H1 (cell line): ENCODE measurements at regions not wholly inside any gene's neighbourhood (a gene's known extent, or its start where the extent isn't known, plus 50 kb on each side); places are given as distances from the start of the nearest gene placed in this dataset.

Experiments
- CTCF ChIA-PET: fragments of 300-600 bp; sonication (Branson Sonifier 250); formaldehyde crosslinking; loops from one replicate; lab custom pipeline; 2021; ENCODE audit not compliant: partially characterized antibody; lab: Charles Lee
- POLR2A ChIA-PET: fragments of 300-600 bp; sonication (Branson Sonifier 250); formaldehyde crosslinking; loops from one replicate; lab custom pipeline; 2021; ENCODE audit warnings: inconsistent platforms; ENCODE audit not compliant: partially characterized antibody; lab: Charles Lee
- DNase-seq, 2 experiments: peaks; one replicate each; pipeline versions ENCODE4 v3.0.0 to v3.0.0-alpha.2; 2010 to 2022; ENCODE audit warnings: low spot score in 2 of 2, low read depth in 1 of 2, mixed read lengths in 1 of 2
- FAIRE-seq: peaks from 2 replicates; lab custom pipeline; 2011; peaks lifted over from hg19 to GRCh38; lab: Jason Lieb, UNC
- H2AFZ ChIP-seq: 2 replicates; pipeline ENCODE4 v1.8.1; 2012; ENCODE audit warnings: low read length, inconsistent platforms
- H2AK5ac ChIP-seq: 2 replicates; pipeline ENCODE4 v1.6.1; 2013; ENCODE audit warnings: low read depth, low read length
- H2BK120ac ChIP-seq: replicated peaks from 2 replicates; pipeline ENCODE3; 2013; ENCODE audit warnings: low read depth, low read length, inconsistent platforms
- H2BK12ac ChIP-seq: 2 replicates; pipeline ENCODE4 v1.6.1; 2013; ENCODE audit warnings: low read depth, low read length
- H2BK15ac ChIP-seq: 2 replicates; pipeline ENCODE4 v1.6.1; 2013; ENCODE audit warnings: low read length
- H2BK20ac ChIP-seq: 2 replicates; pipeline ENCODE4 v1.6.1; 2013; ENCODE audit warnings: low read length
- H2BK5ac ChIP-seq: 2 replicates; pipeline ENCODE4 v1.6.1; 2013; ENCODE audit warnings: low read depth, low read length
- H3K14ac ChIP-seq: 2 replicates; pipeline ENCODE4 v1.6.1; 2013; ENCODE audit warnings: inconsistent platforms; ENCODE audit not compliant: insufficient read length
- H3K18ac ChIP-seq: 2 replicates; pipeline ENCODE4 v1.6.1; 2013; ENCODE audit warnings: low read length; ENCODE audit errors: extremely low read depth
- H3K23ac ChIP-seq: 2 replicates; pipeline ENCODE4 v1.6.1; 2013; ENCODE audit warnings: inconsistent platforms; ENCODE audit not compliant: insufficient read length
- H3K23me2 ChIP-seq: 2 replicates; pipeline ENCODE4 v1.6.1; 2013; ENCODE audit warnings: low read depth, low read length
- H3K27ac ChIP-seq: 2 replicates; pipeline ENCODE4 v1.6.1; 2011; ENCODE audit warnings: low read depth, low read length, inconsistent platforms
- H3K27me3 ChIP-seq, 4 experiments: replicated peaks in 1 of 4; 1 replicate in 1 of 4; 2 replicates in 3 of 4; pipeline versions ENCODE4 v1.6.1 to v1.8.1; 2011 to 2013; ENCODE audit warnings: low read length in 3 of 4, mild to moderate bottlenecking in 3 of 4, inconsistent platforms in 2 of 4, mixed read lengths in 2 of 4, moderate library complexity in 1 of 4; ENCODE audit not compliant: control insufficient read depth in 3 of 4, insufficient read depth in 3 of 4; ENCODE audit errors: extremely low read depth in 1 of 4
- H3K36me3 ChIP-seq, 4 experiments: 2 replicates each; pipeline versions ENCODE4 v1.6.1 to v1.8.1; 2011 to 2013; ENCODE audit warnings: mild to moderate bottlenecking in 4 of 4, low read length in 3 of 4, moderate library complexity in 2 of 4, control low read depth in 1 of 4, inconsistent platforms in 1 of 4; ENCODE audit not compliant: insufficient read depth in 4 of 4, control insufficient read depth in 2 of 4
- H3K4ac ChIP-seq: replicated peaks from 2 replicates; pipeline ENCODE3; 2013; ENCODE audit warnings: low read length, low read depth, mixed read lengths, inconsistent platforms; ENCODE audit not compliant: insufficient read length
- H3K4me1 ChIP-seq, 4 experiments: replicated peaks in 1 of 4; 1 replicate in 1 of 4; 2 replicates in 3 of 4; pipeline versions ENCODE4 v1.6.1 to v1.8.1; 2011 to 2013; ENCODE audit warnings: low read length in 3 of 4, inconsistent platforms in 2 of 4, mixed read lengths in 1 of 4; ENCODE audit not compliant: insufficient read depth in 4 of 4, control insufficient read depth in 3 of 4
- H3K4me2 ChIP-seq, 2 experiments: 2 replicates each; pipeline versions ENCODE4 v1.6.1 to v1.8.1; 2011 to 2013; ENCODE audit warnings: low read depth in 2 of 2, low read length in 2 of 2, control low read depth in 1 of 2, inconsistent platforms in 1 of 2, mild to moderate bottlenecking in 1 of 2; ENCODE audit not compliant: insufficient read depth in 1 of 2
- H3K4me3 ChIP-seq, 4 experiments: fragments of 200-600, 300-600 bp in 1 of 4; sonication (generic), shearing (Covaris generic), sonication (Bioruptor Twin) in 1 of 4; 2 replicates each; pipeline versions ENCODE4 v1.5.1 to v1.8.1; 2011 to 2016; ENCODE audit warnings: low read length in 4 of 4, low read depth in 3 of 4, control low read depth in 2 of 4, inconsistent platforms in 2 of 4, mild to moderate bottlenecking in 2 of 4, mixed read lengths in 1 of 4, moderate library complexity in 1 of 4; ENCODE audit not compliant: insufficient read depth in 2 of 4; ENCODE audit errors: extremely low read depth in 1 of 4
- H3K56ac ChIP-seq: replicated peaks from 2 replicates; pipeline ENCODE3; 2013; ENCODE audit warnings: low read depth, mild to moderate bottlenecking, mixed read lengths, low read length, inconsistent platforms; ENCODE audit not compliant: insufficient read length
- H3K79me1 ChIP-seq: 2 replicates; pipeline ENCODE4 v1.6.1; 2013; ENCODE audit warnings: low read depth, low read length, control low read depth
- H3K79me2 ChIP-seq, 2 experiments: 2 replicates each; pipeline versions ENCODE4 v1.6.1 to v1.8.1; 2012 to 2013; ENCODE audit warnings: low read length in 2 of 2, mild to moderate bottlenecking in 2 of 2, inconsistent platforms in 1 of 2; ENCODE audit not compliant: insufficient read depth in 2 of 2, control insufficient read depth in 1 of 2
- H3K9ac ChIP-seq, 4 experiments: replicated peaks in 1 of 4; 1 replicate in 1 of 4; 2 replicates in 3 of 4; pipeline versions ENCODE4 v1.6.1 to v1.8.1; 2011 to 2013; ENCODE audit warnings: low read depth in 3 of 4, low read length in 3 of 4, control low read depth in 2 of 4, mild to moderate bottlenecking in 2 of 4, moderate library complexity in 2 of 4, inconsistent platforms in 1 of 4; ENCODE audit errors: extremely low read depth in 1 of 4
- H3K9me3 ChIP-seq, 2 experiments: 2 replicates each; pipeline versions ENCODE4 v1.6.1 to v1.8.1; 2012 to 2013; ENCODE audit warnings: mild to moderate bottlenecking in 2 of 2, moderate library complexity in 2 of 2, control low read depth in 1 of 2, inconsistent platforms in 1 of 2, low read depth in 1 of 2, low read length in 1 of 2, mixed read lengths in 1 of 2; ENCODE audit not compliant: insufficient read depth in 2 of 2
- H4K20me1 ChIP-seq, 2 experiments: replicated peaks in 1 of 2; 2 replicates each; pipeline versions ENCODE3 to v1.8.1; 2011 to 2013; ENCODE audit warnings: inconsistent platforms in 2 of 2, low read length in 2 of 2, mild to moderate bottlenecking in 1 of 2; ENCODE audit not compliant: insufficient read depth in 2 of 2, control insufficient read depth in 1 of 2
- H4K5ac ChIP-seq: 2 replicates; pipeline ENCODE4 v1.6.1; 2013; ENCODE audit warnings: low read length, low read depth, mixed read lengths, inconsistent platforms; ENCODE audit not compliant: insufficient read length
- H4K8ac ChIP-seq: 2 replicates; pipeline ENCODE4 v1.8.0; 2013; ENCODE audit warnings: mild to moderate bottlenecking, moderate library complexity, low read length, inconsistent platforms; ENCODE audit not compliant: insufficient read depth; ENCODE audit errors: extremely low read depth
- H4K91ac ChIP-seq: replicated peaks from 2 replicates; pipeline ENCODE3; 2013; ENCODE audit warnings: low read length, mixed read lengths, inconsistent platforms; ENCODE audit not compliant: insufficient read length
- CTCF ChIP-seq, 3 experiments: IDR thresholded peaks; 1 replicate in 2 of 3; 2 replicates in 1 of 3; pipeline versions ENCODE4 v1.5.1 to v1.6.1; 2011; ENCODE audit warnings: low read length in 3 of 3, mild to moderate bottlenecking in 3 of 3, inconsistent platforms in 2 of 3, low read depth in 1 of 3, moderate library complexity in 1 of 3; ENCODE audit not compliant: insufficient read depth in 1 of 3; ENCODE audit errors: control extremely low read depth in 1 of 3
- FOSL1 ChIP-seq: IDR thresholded peaks from 2 replicates; pipeline ENCODE4 v1.6.1; 2011; ENCODE audit warnings: mild to moderate bottlenecking, low read depth, low read length, moderate library complexity; ENCODE audit not compliant: insufficient read depth
- GTF2F1 ChIP-seq: IDR thresholded peaks from 2 replicates; pipeline ENCODE4 v1.6.1; 2012; ENCODE audit warnings: low read depth, low read length, improper control_type of control experiment, borderline replicate concordance
- JUN ChIP-seq: IDR thresholded peaks from 2 replicates; pipeline ENCODE4 v1.6.1; 2011; ENCODE audit warnings: low read depth, mild to moderate bottlenecking, improper control_type of control experiment, low read length
- SP1 ChIP-seq: IDR thresholded peaks from 2 replicates; pipeline ENCODE4 v1.6.1; 2011; ENCODE audit warnings: low read depth, low read length
- SRF ChIP-seq: IDR thresholded peaks from 2 replicates; pipeline ENCODE4 v1.6.1; 2011; ENCODE audit warnings: mild to moderate bottlenecking, low read depth, low read length, moderate library complexity
- TAF1 ChIP-seq: IDR thresholded peaks from 2 replicates; pipeline ENCODE4 v1.6.1; 2011; ENCODE audit warnings: mild to moderate bottlenecking, low read depth, low read length
- WGBS, 2 experiments: shearing (Covaris generic) in 1 of 2; methylation state at CpG; one replicate each; pipeline versions ENCODE4 v1.1.6 to v1.1.7; 2013 to 2015; ENCODE audit warnings: low lambda C conversion rate in 2 of 2, mixed read lengths in 2 of 2, inconsistent platforms in 1 of 2, low coverage in 1 of 2, missing lambda C conversion rate in 1 of 2; ENCODE audit not compliant: insufficient replicate concordance in 2 of 2, insufficient coverage in 1 of 2, insufficient read length in 1 of 2; ENCODE audit errors: extremely low coverage in 1 of 2, missing lambda C conversion rate in 1 of 2; 5-methylcytosine and 5-hydroxymethylcytosine counted together

- POLR2A ChIA-PET, result no interaction called here
- Histone ChIP-seq H3K27ac (no peak overlapping the region), H3K14ac (no peak overlapping the region), H2BK12ac (no peak overlapping the region), H3K9me3 (peaks cover 4 to 11% of the 10 kb centered on the region in 2 experiments; a peak in 2 of 4 replicates), H2BK120ac (no peak overlapping the region), H3K27me3 (no peaks in the 10 kb centered on the region), H3K23ac (no peak overlapping the region), H3K4me2 (no peak overlapping the region), H3K23me2 (no peaks in the 10 kb centered on the region; the same call in 1 of the 2 replicates), H2AFZ (no peak overlapping the region), H4K20me1 (no peaks in the 10 kb centered on the region), H2BK5ac (no peak overlapping the region), H3K79me1 (no peaks in the 10 kb centered on the region), H3K4me1 (peaks cover 0 to 3% (median 0%) of the 10 kb centered on the region in 4 experiments; a peak in 2 of 7 replicates), H4K5ac (no peak overlapping the region), H2BK15ac (no peak overlapping the region), H3K4me3 (no peak overlapping the region), H3K36me3 (0 out of 8 replicates have a peak, but pooled peaks cover 0 to 4% (median 0%) of the 10 kb centered on the region in 4 experiments), H3K79me2 (no peaks in the 10 kb centered on the region), H2BK20ac (no peak overlapping the region), H4K8ac (no peak overlapping the region), H3K56ac (no peak overlapping the region), H3K9ac (no peak overlapping the region), H4K91ac (no peak overlapping the region), H2AK5ac (no peak overlapping the region), H3K4ac (no peak overlapping the region), H3K18ac (no peak overlapping the region)
- DNase-seq (no peak), FAIRE-seq (no peak)
- CTCF ChIA-PET, result interaction anchor here (1.1 to 1.2 kb wide), 2 partner anchors 16 to 94 kb away, joined by 3 to 4 read pairs; partner anchors contain the start of gene PHLDA1
- WGBS, 2 experiments, result 73% methylated on average over 2 of the region's 2 CpGs; no CpG with 5 or more reads in 1 of the 2 experiments
- TF ChIP-seq CTCF (IDR thresholded peaks at IDR 0.05; ENCODE audit: control extremely low read depth in 1 of 3, insufficient read depth in 1 of 3, low read depth in 1 of 3, low read length in 3 of 3), result no peak
- TF ChIP-seq TAF1, result no peak
- TF ChIP-seq GTF2F1, result no peak
- no peak for TF ChIP-seq FOSL1
- TF ChIP-seq JUN, result no peak
- TF ChIP-seq SP1, result no peak
- no peak for TF ChIP-seq SRF
Measured at GRCh38 chr12:75938189-75938588, 93.4 kb downstream of the PHLDA1 start.
